Left ventricle myocardium superior (tissue), 1 donor: ENCODE measurements at regions not wholly inside any gene's neighbourhood (a gene's known extent, or its start where the extent isn't known, plus 50 kb on each side); places are given as distances from the start of the nearest gene placed in this dataset.

Experiments used
- ATAC-seq: fragments of 200-7000 bp; cut with Tn5 transposase; one replicate; pipeline ENCODE4 v1.9.1; 2020; ENCODE audit warnings: mild to moderate bottlenecking, moderate library complexity
- DNase-seq: peaks from one replicate; pipeline ENCODE4 v3.0.0-alpha.2; 2020
- intact Hi-C: fragments of 100-400 bp; cut with micrococcal nuclease; formaldehyde crosslinking; loops from one replicate; pipeline ENCODE4 v1.11.0; 2022
- donor health status: DM: no; HTN: yes; CAD: no; lungs with severe emphysema.

DNA sequence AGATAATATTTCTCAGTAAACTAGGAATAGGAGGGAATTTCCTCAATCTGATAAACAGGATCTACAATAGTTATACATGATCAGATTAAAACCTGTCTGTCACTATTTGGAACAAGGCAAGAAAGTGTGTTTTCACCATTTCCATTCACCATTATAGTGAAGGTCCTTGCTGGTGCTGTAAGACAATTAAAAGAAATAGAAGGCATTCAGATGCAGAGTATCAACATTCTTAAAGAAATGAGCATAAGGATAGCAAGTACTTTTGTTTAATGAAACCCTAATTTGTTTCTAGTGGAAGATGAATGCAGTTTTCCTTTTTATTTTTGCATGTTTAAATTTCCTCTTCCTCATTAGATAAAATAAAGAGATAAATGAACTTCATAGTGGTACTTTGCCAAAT lies 693.7 kb downstream of the PLCL1 start:
- intact Hi-C loops, result no loop called here
- DNase-seq (no peak), ATAC-seq (no peak)

DNA sequence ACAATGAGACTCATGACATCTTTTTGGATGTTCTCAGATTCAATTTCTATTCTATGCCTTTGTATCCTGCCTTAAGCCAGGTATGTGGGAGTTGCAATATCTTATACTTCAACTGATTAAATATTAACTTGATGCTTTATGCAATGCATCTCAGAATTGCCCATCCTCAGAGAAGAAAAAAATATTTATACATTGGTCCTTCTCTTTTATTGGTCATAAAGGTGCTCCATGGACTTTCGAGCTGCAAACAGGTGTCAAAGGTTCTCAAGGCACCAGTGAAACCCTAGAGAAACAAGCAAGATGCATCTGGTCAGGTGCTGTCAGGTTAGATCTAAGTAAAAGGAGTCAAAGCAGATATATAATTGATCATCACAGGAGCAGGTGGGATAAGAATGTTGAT lies 690.5 kb downstream of the PLCL1 start:
- intact Hi-C loops, result no loop called here
- ATAC-seq, result no peak
- DNase-seq, result no peak

DNA sequence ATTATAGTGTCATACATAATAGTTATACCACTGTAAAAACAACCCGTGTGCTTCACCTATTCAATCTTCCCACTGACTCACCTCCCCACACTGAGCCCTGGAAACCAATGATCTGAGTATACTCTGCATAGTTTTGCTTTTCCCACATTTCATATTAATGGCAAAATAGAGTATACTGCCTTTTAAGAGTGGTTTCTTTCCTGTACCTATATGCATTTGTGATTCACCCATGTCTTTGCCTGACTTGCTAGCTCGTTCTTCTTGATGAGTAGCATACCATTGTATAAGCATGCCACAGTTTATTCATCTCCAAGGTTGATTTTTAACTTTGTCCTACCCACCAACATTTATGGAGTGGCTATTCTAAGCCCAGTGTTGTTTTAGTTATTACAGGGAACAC lies 686.4 kb downstream of the PLCL1 start:
- intact Hi-C loops, result no loop called here
- no peak for DNase-seq
- ATAC-seq, result no peak

DNA sequence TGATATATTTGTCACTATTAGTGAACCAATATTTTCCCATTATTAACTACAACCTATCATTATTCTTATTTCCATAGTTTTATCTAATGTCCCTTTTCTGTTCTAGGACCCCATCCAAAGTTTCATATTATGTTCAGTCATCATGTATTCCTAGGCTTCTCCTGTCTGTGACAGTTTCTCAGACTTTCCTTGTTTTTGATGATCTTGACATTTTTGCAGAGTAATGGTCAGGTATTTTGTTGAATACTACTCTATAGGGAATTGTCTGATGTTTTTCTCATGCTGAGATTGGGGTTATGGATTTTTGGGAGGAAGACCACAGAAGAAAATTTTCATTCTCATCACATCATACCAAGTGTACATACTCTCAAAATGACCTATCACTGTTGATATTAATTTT lies 684.6 kb downstream of the PLCL1 start:
- ATAC-seq (no peak), DNase-seq (no peak)
- intact Hi-C loops, result no loop called here

DNA sequence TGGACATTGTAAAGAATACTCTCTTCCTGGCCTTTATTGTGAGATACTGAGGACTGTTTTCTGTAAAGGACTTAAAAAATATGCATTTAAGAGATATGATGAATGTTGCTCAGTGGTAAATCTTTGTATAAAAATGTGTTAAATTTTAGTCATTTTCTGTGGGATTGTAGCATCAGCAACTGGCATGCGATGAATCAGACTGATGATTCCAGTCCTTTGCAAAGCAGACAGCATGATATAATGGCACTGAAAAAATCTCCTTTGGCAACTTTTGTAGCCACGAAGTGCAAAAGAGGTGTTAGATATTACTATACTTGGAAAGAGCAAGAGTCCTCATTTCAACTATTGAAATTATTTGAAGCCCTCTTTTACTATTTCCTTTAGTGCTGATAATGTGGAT lies 678.7 kb downstream of the PLCL1 start:
- intact Hi-C loops, result no loop called here
- ATAC-seq, result no peak

DNA sequence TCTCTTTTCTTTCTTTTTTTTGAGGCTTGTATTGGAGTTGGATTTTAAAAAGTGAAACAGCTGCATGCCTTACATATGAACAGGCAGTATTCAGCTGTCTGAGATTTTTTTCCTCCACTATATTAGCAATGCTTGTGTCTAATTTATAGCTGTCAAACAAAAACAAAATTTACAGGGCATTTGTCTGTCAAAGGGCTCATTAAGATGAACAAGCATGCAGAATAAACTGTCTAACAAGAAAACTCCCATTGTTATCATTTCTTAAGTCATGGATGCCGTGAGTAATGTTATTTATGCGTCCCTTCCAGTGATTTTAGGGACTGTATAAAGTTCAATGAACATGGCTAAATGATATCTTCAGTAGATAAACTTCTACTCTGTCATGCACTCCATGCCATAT lies 674.7 kb downstream of the PLCL1 start:
- intact Hi-C loops, result no loop called here
- ATAC-seq (no peak), DNase-seq (no peak)

More for the DNA sequence above, 678.7 kb downstream of the PLCL1 start:
- no peak for DNase-seq

DNA sequence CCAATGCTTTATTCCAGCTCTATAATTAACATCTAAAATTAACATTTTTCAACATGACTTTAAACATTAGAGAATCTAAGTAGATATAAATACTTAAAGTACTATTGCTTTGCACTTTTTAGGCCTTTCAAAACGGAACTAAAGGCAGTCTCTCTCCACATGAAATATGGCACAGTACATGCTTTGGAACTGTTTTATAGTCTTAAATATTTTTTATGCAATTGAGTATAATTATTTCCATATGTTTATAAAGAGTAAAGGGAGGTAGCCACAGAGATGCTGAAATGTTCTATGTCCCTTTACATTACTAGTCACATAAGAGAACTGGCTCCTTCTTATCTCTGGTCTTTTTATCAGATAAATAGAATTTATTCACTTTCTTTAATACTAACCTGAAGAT lies 674.0 kb downstream of the PLCL1 start:
- ATAC-seq, result no peak
- intact Hi-C loops, result no loop called here
- no peak for DNase-seq

DNA sequence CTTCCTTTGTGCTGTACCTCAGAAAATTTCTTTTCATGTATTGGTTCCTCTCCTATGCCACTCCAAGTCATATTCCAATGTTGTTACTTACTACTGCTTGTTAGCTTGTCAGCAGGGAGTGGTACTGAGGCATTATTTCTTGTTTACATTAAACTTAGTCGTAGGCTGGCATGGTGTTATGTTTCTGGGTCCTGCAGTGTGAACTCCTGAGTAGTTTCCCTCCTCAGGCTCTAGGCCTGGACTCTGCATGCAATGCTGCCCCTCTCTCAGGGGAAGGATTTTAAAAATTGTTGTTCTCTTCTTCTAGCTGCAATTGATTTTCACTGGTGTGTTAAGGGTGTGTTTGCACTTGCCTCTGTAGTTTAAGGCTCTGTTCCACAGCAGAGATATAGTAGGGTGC lies 671.6 kb downstream of the PLCL1 start:
- ATAC-seq (no peak), DNase-seq (no peak)
- intact Hi-C loops, result no loop called here

DNA sequence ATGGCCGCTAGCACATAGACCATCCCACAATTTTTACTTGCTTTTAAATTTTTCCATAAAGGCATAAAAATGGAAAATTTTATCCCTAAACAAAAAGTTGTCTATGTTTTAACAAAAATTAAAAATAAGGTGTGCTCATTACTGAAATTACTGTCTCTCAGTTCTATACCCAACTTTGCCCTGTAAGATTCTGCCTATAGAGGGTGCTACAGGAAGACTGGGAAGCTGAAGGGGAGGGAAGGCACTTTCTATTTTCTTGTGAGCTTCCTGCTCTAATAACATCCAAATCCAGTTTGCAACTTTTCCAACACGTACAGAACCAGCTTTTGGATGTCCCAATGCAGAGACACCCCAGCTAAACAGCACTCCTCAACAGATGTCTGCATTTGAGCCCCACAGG lies 666.9 kb downstream of the PLCL1 start:
- DNase-seq (no peak), ATAC-seq (no peak)
- intact Hi-C loops, result no loop called here

DNA sequence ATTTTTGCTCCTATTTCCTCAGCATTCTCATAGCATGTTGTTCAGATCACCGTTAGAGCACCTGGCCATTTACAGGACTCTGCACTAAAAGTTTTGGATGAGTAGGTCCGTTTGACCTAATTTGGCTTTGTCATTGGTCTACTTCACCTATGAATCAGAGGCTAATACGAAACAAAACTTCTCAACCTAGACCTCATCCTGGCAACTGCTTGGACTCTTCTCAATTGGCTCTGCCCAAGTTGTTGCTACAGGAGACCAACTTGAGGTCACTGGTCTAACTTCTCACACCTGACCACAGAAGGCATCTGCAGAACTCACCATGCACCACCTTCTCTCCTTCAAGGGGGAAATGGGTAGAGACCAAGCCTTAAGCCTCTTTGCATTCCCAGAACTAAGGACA lies 663.7 kb downstream of the PLCL1 start:
- no peak for DNase-seq
- ATAC-seq, result no peak
- intact Hi-C loops, result no loop called here

DNA sequence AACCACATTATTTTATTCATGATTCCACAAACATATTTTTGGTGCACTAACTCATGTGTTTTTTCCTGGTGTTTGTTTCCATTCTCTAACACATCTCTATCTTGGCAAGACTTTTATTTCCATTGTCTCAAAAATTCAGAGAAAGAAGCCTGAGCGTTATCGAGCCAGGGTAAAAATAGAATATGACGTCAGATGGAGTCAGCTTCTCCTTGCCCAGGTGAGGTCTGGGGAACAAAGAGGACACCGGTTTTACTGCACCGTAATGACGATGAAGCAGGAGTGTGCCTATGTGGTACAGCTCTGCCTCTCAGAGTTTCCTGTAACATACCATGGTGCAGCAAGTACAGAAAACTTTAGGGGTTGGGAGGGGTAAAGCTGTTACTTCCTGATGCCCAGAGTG lies 661.6 kb downstream of the PLCL1 start:
- ATAC-seq (no peak), DNase-seq (no peak)
- intact Hi-C loops, result no loop called here

DNA sequence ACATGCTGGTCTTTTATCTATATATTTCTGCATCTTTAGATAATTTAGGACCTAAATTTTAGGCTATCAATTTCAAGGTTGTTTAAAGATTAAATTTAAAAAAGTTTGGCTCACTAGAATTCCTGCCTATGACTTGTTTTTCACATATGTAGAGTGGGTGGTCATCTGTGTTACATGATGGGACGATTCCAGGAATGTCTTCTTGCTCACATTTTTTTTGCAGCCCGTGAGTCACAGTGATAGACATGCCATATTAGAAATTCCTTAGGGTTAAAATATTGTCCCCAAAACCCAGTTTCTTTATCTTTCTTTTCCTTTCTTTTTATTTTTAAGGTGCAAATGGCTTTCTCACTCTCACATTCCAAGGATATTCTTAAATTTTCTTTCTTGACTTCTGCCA lies 652.0 kb downstream of the PLCL1 start:
- intact Hi-C loops, result no loop called here
- ATAC-seq (no peak), DNase-seq (no peak)

DNA sequence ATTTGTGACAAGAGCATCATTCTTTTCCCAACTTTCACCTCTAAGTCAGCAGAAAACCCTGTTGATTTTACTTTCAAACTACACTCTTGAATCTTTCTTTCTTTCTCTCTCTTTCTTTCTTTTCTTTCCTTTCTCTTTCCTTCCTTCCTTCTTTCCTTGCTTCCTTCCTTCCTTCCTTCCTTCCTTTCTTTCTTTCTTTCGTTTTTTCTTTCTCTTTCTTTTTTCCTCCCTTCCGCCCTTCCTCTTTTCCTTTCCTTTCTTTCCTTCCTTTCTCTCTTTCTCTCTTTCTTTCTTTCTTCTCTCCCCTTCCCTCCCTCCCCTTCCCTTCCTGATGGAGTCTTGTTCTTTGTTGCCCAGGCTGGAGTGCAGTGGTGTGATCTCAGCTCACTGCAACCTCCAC lies 649.5 kb downstream of the PLCL1 start:
- no peak for DNase-seq
- intact Hi-C loops, result no loop called here
- ATAC-seq, result no peak

DNA sequence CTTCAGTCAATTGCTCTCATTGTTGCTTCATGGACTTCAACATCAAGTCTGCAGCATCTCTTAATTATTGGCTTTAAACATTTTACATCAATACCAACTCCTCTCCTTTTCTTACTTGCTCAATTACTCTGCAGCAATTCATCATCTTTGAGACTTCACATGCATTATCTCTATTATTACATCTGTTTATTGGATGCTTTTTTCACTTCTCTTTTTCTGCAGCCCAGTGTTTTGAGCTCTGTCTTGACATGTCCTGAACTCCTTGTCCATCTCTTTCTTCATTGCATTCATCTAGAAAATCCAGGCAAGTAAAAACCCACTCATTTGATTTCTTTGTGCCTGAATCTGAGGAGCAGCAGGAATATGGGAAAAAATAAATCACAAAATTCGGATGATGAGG lies 647.9 kb downstream of the PLCL1 start:
- DNase-seq (no peak), ATAC-seq (no peak)

DNA sequence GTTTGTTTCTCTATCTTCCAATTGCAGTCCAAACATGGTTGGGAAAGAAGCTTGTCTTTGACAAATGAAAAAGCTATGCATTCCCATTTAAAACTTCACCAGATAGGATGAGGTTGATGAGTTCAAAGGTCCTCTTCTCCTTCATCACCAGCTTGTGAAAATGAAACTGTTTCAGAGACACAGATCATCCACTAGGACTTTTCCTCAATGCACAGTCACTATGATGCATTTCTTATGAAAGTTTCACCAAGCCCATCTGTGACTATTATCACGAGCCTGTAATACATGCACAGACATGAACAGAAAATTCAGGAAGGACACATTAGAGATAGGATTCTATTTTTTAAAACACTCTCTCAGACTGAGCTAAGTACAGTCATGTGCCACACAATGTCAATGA lies 644.4 kb downstream of the PLCL1 start:
- intact Hi-C loops, result no loop called here
- DNase-seq, result no peak
- ATAC-seq, result no peak

More for the DNA sequence above, 647.9 kb downstream of the PLCL1 start:
- intact Hi-C loops, result no loop called here

DNA sequence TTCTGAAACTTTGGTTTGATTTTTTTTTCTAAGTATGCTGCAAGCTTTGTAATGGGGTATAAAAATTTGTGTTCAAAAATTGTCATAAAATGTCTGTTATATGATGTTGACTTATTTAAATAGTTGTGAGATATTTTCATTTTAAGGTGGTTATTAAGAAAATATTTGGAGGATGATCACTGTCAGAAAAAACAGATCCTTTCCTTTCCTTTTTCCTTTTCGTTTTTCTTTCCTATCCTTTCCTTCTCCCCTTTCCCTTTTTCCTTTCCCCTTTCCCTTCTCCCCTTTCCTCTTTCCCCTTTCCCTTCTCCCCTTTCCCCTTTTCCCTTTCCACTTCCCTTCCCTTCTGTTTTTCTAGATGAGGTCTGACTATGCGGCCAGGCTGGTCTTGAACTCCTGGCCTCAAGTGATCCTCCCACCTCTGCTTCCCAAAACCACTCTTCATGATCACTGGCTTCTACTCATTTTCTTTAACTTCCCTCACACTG lies 640.5 kb downstream of the PLCL1 start:
- intact Hi-C loops, result no loop called here
- ATAC-seq, result no peak

DNA sequence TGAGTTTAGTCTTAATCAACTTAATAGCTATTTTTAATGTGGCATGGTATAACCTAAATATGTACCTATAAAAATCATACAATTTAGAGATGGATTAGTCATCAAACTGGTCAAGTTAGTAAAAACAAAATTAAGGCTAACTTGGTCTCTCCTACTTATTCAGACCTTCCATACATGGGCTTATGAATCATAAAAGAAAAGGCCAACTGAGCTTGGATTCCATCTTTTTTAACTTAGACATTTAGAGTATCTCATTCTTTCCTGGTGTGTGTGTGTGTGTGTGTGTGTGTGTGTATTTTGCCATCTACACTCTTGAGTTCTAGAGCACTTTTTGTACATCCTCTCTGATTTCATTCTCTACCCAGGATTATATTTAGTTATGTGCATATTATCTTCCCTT lies 637.5 kb downstream of the PLCL1 start:
- intact Hi-C loops, result no loop called here
- DNase-seq (no peak), ATAC-seq (no peak)

More for the DNA sequence above, 640.5 kb downstream of the PLCL1 start:
- no peak for DNase-seq

DNA sequence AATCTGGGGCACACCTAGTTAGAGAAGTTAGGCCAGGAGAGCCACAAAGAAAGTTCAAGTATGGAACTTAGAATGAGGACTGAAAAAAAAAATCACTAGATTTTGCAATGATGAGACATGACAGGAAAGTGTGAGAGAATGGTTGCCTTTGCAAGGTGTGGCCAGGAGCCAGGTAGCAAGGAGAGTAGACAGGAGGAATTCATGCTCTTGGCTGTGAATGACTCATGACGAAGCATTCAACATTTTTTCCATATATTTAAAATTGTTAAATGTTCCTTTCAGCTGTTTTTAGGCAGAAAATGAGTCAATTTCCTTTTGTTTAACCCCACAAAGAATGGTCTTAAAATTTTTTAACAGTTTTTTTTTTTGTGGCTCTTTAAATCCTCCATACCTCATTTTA lies 636.9 kb downstream of the PLCL1 start:
- DNase-seq (no peak), ATAC-seq (no peak)
- intact Hi-C loops, result no loop called here

DNA sequence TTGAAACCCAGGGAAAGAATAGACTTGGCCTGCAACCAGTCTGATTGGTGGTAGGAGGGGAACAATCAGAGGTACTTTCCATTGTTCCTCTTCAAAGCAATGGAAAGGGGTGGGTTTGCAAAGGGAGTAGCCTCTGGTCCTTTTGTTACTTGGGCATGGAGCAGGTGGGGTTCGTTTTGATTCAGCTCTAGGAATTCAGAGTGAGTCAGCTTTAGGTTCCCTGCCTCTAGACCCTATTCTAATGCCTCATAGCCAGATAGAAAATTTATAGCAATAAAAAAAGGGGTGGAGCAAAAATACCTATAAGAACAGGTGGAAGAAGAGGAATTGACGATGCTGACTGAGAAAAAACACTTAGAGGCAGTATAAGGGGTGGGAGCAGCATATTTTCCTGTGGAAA lies 636.4 kb downstream of the PLCL1 start:
- ATAC-seq (no peak), DNase-seq (no peak)
- intact Hi-C loops, result no loop called here

DNA sequence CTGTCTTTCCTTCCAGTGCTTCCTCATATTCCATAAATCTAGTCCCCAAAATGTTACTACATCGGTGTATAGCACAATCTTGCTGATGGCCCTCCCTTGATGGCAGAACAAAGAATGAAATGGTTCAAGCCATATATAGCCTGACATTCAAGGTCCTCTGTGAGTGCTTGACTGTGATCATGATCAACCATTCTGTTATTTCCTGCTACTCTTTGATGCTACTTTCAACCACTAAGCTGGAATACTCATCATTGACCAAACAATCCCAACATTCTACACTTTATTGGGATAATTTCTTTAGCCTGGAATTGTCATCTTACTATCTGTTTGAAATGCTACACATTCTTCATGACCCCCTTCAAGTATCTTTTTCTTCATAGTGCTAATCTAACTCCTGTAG lies 633.9 kb downstream of the PLCL1 start:
- DNase-seq (no peak), ATAC-seq (no peak)
- intact Hi-C loops, result no loop called here

DNA sequence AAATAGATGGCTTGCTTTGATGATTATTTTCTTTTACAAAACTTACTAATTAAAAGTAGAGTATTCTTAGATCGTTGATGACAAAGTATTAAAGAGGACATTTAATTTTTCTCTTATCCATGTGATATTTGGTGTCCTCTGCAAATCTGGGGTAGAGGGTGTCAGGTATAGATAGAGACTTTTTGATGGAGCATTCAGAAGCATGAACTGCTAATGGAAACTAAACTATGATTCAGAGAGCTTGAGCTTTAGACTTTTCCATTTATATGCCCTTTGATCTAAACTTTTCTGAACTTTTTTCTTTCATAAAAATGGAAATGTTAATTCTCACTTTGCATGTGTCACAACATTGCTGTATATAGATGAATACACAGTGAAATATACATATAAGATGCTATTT lies 619.7 kb downstream of the PLCL1 start:
- no peak for ATAC-seq
- DNase-seq, result no peak
- intact Hi-C loops, result no loop called here

DNA sequence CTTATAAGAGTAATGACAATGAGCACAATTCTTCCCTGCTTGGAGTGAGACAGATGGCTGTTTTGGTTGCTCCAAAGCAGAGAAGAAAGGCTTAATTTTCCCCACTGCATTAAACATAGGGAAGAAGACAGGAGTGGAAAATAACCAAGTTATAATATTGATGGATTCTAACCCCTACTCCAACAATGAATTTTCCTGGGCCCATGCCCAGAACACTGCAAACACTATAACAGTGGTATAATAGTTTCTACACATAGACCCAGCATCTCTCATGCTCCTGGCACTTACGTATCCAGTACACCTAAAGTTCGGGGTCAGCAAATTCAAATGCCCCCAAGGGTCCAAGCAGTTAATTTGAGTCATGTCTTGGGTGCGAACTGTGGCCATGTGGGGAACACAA lies 613.4 kb downstream of the PLCL1 start:
- DNase-seq (no peak), ATAC-seq (no peak)
- intact Hi-C loops, result no loop called here
